SK-N-SH treated with all-trans-retinoic acid at 6 μM for 48 hours (cell line): ENCODE measurements at regions not wholly inside any gene's neighbourhood (a gene's known extent, or its start where the extent isn't known, plus 50 kb on each side); places are given as distances from the start of the nearest gene placed in this dataset.

Experiments used
- ATAC-seq: fragments of 200-7000 bp; cut with Tn5 transposase; 3 replicates; pipeline ENCODE4 v1.9.1; 2020; ENCODE audit warnings: mild to moderate bottlenecking, moderate library complexity
- ARNTL ChIP-seq: fragments of 450-650 bp; formaldehyde crosslinking; IDR thresholded peaks from 2 replicates; pipeline ENCODE4 v1.5.0; 2020; ENCODE audit warnings: low read depth, mild to moderate bottlenecking, moderate library complexity, borderline replicate concordance
- BACH2 ChIP-seq: fragments of 250-450 bp; sonication (Bioruptor Pico); IDR thresholded peaks from 2 replicates; pipeline ENCODE4 v1.9.0; 2021; ENCODE audit warnings: mild to moderate bottlenecking, borderline replicate concordance
- CREB5 ChIP-seq: fragments of 250-450 bp; sonication (Bioruptor Pico); IDR thresholded peaks from 2 replicates; pipeline ENCODE4 v1.5.1; 2020; ENCODE audit warnings: low read depth, mild to moderate bottlenecking, moderate library complexity
- CSDC2 ChIP-seq: fragments of 250-450 bp; sonication (Bioruptor Pico); IDR thresholded peaks from 2 replicates; pipeline ENCODE4 v1.5.0; 2020; ENCODE audit warnings: mild to moderate bottlenecking, moderate library complexity
- CSRNP3 ChIP-seq: fragments of 250-450 bp; sonication (Bioruptor Pico); IDR thresholded peaks from 2 replicates; pipeline ENCODE4 v1.5.1; 2021; ENCODE audit warnings: mild to moderate bottlenecking, moderate library complexity
- ESRRG ChIP-seq: fragments of 250-450 bp; sonication (Bioruptor Pico); IDR thresholded peaks from 2 replicates; pipeline ENCODE4 v1.6.1; 2021; ENCODE audit warnings: mild to moderate bottlenecking
- GLIS3 ChIP-seq: fragments of 250-450 bp; sonication (Bioruptor Pico); IDR thresholded peaks from 2 replicates; pipeline ENCODE4 v1.5.0; 2020; ENCODE audit warnings: mild to moderate bottlenecking, moderate library complexity
- ISL1 ChIP-seq: fragments of 250-450 bp; sonication (Bioruptor Pico); IDR thresholded peaks from 2 replicates; pipeline ENCODE4 v2.1.2; 2022; ENCODE audit warnings: mild to moderate bottlenecking, moderate library complexity
- OSR1 ChIP-seq: fragments of 250-450 bp; sonication (Bioruptor Pico); IDR thresholded peaks from 2 replicates; pipeline ENCODE4 v1.8.0; 2022; ENCODE audit warnings: moderate library complexity, mild to moderate bottlenecking, inconsistent platforms
- PATZ1 ChIP-seq: fragments of 250-450 bp; sonication (Bioruptor Pico); IDR thresholded peaks from 2 replicates; pipeline ENCODE4 v1.8.0; 2020; ENCODE audit warnings: mild to moderate bottlenecking, moderate library complexity, borderline replicate concordance
- POU6F1 ChIP-seq: fragments of 250-450 bp; sonication (Bioruptor Pico); IDR thresholded peaks from 2 replicates; pipeline ENCODE4 v1.8.0; 2021; ENCODE audit warnings: low read depth, mild to moderate bottlenecking, moderate library complexity, borderline replicate concordance
- PPARA ChIP-seq: fragments of 250-450 bp; sonication (Bioruptor Pico); IDR thresholded peaks from 2 replicates; pipeline ENCODE4 v1.5.0; 2020; ENCODE audit warnings: mild to moderate bottlenecking, borderline replicate concordance
- SNAI2 ChIP-seq: fragments of 250-450 bp; sonication (Bioruptor Pico); IDR thresholded peaks from 2 replicates; pipeline ENCODE4 v1.5.0; 2020; ENCODE audit warnings: mild to moderate bottlenecking, moderate library complexity
- TSHZ2 ChIP-seq: fragments of 250-450 bp; sonication (Bioruptor Pico); IDR thresholded peaks from 2 replicates; pipeline ENCODE4 v1.5.0; 2020; ENCODE audit warnings: mild to moderate bottlenecking, moderate library complexity
- ZC3H10 ChIP-seq: fragments of 250-450 bp; sonication (Bioruptor Pico); IDR thresholded peaks from 2 replicates; pipeline ENCODE4 v1.5.1; 2021; ENCODE audit warnings: mild to moderate bottlenecking, moderate library complexity
- ZFP30 ChIP-seq: fragments of 450-650 bp; formaldehyde crosslinking; IDR thresholded peaks from 2 replicates; pipeline ENCODE4 v1.5.0; 2022; ENCODE audit warnings: mild to moderate bottlenecking, moderate library complexity
- ZNF565 ChIP-seq: fragments of 450-650 bp; formaldehyde crosslinking; conservative IDR thresholded peaks from 2 replicates; pipeline ENCODE4 v1.5.0; 2020; ENCODE audit warnings: low read depth, mild to moderate bottlenecking, moderate library complexity
- ZNF70 ChIP-seq: fragments of 450-650 bp; formaldehyde crosslinking; IDR thresholded peaks from 2 replicates; pipeline ENCODE4 v1.5.0; 2020; ENCODE audit warnings: mild to moderate bottlenecking, moderate library complexity

- TF ChIP-seq OSR1 (CRISPR knock-in tag) (no peak), BACH2 (CRISPR knock-in tag) (no peak), PATZ1 (CRISPR knock-in tag) (no peak), GLIS3 (no peak), ZNF70 (CRISPR knock-in tag) (no peak), ZFP30 (no peak), ISL1 (CRISPR knock-in tag) (no peak), ZC3H10 (CRISPR knock-in tag) (no peak), ESRRG (CRISPR knock-in tag) (no peak), TSHZ2 (CRISPR knock-in tag) (no peak), SNAI2 (no peak), PPARA (CRISPR knock-in tag) (no peak), CREB5 (CRISPR knock-in tag) (no peak), ARNTL (CRISPR knock-in tag) (no peak), POU6F1 (CRISPR knock-in tag) (no peak), ZNF565 (CRISPR knock-in tag) (no peak)
- ATAC-seq, result peak; percentile 52; the same call in 2 of the 3 replicates
Observed at GRCh38 chr3:187799942-187800641, 54.8 kb upstream of the BCL6 start.

GRCh38 chr3:187801152-187801551 lies 55.9 kb upstream of the BCL6 start:
- no peak for ATAC-seq
- TF ChIP-seq PPARA (CRISPR knock-in tag) (no peak), CSRNP3 (CRISPR knock-in tag) (no peak), OSR1 (CRISPR knock-in tag) (no peak), SNAI2 (no peak), PATZ1 (CRISPR knock-in tag) (no peak), CSDC2 (CRISPR knock-in tag) (no peak), ZC3H10 (CRISPR knock-in tag) (no peak)
